ENCODE measurements at regions not wholly inside any gene's neighbourhood (a gene's known extent, or its start where the extent isn't known, plus 50 kb on each side); places are given as distances from the start of the nearest gene placed in this dataset.

DNA sequence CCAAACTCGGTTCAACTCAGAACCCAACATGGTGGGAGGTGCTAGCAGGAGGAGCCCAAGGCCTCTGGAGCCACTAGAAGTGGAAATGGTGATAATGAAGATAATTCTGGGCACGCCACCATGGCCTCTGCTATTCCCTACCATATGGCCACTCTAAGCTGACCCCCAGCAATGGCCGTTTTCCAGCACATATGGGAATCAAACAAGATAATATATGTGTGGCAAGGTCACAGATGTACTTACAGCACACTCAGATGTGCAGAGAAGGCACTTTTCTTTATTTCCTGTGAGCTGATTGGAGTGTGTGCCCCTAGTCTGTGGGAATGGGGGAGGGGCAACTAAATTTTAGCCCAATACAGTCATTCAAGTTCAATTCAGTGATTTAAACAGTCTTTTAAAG lies 153.4 kb upstream of the LRFN2 start:
- TF ChIP-seq, protein P1, sequence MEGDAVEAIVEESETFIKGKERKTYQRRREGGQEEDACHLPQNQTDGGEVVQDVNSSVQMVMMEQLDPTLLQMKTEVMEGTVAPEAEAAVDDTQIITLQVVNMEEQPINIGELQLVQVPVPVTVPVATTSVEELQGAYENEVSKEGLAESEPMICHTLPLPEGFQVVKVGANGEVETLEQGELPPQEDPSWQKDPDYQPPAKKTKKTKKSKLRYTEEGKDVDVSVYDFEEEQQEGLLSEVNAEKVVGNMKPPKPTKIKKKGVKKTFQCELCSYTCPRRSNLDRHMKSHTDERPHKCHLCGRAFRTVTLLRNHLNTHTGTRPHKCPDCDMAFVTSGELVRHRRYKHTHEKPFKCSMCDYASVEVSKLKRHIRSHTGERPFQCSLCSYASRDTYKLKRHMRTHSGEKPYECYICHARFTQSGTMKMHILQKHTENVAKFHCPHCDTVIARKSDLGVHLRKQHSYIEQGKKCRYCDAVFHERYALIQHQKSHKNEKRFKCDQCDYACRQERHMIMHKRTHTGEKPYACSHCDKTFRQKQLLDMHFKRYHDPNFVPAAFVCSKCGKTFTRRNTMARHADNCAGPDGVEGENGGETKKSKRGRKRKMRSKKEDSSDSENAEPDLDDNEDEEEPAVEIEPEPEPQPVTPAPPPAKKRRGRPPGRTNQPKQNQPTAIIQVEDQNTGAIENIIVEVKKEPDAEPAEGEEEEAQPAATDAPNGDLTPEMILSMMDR (IDR thresholded peaks at IDR 0.05; ENCODE audit: low read length) = no peak
- no peak for TF ChIP-seq EZH2 (optimal IDR thresholded peaks at IDR 0.05; ENCODE audit: low read depth, low read length)

Measured in MM.1S (cell line).